ENCODE measurements at regions not wholly inside any gene's neighbourhood (a gene's known extent, or its start where the extent isn't known, plus 50 kb on each side); places are given as distances from the start of the nearest gene placed in this dataset.

- TF ChIP-seq, protein P1, sequence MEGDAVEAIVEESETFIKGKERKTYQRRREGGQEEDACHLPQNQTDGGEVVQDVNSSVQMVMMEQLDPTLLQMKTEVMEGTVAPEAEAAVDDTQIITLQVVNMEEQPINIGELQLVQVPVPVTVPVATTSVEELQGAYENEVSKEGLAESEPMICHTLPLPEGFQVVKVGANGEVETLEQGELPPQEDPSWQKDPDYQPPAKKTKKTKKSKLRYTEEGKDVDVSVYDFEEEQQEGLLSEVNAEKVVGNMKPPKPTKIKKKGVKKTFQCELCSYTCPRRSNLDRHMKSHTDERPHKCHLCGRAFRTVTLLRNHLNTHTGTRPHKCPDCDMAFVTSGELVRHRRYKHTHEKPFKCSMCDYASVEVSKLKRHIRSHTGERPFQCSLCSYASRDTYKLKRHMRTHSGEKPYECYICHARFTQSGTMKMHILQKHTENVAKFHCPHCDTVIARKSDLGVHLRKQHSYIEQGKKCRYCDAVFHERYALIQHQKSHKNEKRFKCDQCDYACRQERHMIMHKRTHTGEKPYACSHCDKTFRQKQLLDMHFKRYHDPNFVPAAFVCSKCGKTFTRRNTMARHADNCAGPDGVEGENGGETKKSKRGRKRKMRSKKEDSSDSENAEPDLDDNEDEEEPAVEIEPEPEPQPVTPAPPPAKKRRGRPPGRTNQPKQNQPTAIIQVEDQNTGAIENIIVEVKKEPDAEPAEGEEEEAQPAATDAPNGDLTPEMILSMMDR (conservative IDR thresholded peaks at IDR 0.05; ENCODE audit: low read depth in 2 of 2), result no peak
- TF ChIP-seq EZH2 (IDR thresholded peaks at IDR 0.05; ENCODE audit: low read depth, unreplicated experiment), result no peak
- TF ChIP-seq EZH2phosphoT487 (IDR thresholded peaks at IDR 0.05; ENCODE audit: unreplicated experiment), result no peak
- TF ChIP-seq, protein P2, sequence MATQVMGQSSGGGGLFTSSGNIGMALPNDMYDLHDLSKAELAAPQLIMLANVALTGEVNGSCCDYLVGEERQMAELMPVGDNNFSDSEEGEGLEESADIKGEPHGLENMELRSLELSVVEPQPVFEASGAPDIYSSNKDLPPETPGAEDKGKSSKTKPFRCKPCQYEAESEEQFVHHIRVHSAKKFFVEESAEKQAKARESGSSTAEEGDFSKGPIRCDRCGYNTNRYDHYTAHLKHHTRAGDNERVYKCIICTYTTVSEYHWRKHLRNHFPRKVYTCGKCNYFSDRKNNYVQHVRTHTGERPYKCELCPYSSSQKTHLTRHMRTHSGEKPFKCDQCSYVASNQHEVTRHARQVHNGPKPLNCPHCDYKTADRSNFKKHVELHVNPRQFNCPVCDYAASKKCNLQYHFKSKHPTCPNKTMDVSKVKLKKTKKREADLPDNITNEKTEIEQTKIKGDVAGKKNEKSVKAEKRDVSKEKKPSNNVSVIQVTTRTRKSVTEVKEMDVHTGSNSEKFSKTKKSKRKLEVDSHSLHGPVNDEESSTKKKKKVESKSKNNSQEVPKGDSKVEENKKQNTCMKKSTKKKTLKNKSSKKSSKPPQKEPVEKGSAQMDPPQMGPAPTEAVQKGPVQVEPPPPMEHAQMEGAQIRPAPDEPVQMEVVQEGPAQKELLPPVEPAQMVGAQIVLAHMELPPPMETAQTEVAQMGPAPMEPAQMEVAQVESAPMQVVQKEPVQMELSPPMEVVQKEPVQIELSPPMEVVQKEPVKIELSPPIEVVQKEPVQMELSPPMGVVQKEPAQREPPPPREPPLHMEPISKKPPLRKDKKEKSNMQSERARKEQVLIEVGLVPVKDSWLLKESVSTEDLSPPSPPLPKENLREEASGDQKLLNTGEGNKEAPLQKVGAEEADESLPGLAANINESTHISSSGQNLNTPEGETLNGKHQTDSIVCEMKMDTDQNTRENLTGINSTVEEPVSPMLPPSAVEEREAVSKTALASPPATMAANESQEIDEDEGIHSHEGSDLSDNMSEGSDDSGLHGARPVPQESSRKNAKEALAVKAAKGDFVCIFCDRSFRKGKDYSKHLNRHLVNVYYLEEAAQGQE (IDR thresholded peaks at IDR 0.05; ENCODE audit: unreplicated experiment), result no peak
- TF ChIP-seq, protein P3, sequence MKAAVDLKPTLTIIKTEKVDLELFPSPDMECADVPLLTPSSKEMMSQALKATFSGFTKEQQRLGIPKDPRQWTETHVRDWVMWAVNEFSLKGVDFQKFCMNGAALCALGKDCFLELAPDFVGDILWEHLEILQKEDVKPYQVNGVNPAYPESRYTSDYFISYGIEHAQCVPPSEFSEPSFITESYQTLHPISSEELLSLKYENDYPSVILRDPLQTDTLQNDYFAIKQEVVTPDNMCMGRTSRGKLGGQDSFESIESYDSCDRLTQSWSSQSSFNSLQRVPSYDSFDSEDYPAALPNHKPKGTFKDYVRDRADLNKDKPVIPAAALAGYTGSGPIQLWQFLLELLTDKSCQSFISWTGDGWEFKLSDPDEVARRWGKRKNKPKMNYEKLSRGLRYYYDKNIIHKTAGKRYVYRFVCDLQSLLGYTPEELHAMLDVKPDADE (IDR thresholded peaks at IDR 0.05), result no peak
- no peak for TF ChIP-seq POLR2AphosphoS5 (IDR thresholded peaks at IDR 0.05; ENCODE audit: low read depth)
Measured at GRCh38 chr6:155519176-155519738, 63.6 kb upstream of the NOX3 start.

All from GM23338 (cell line).